Large intestine (tissue), 3 donors: ENCODE measurements at regions not wholly inside any gene's neighbourhood (a gene's known extent, or its start where the extent isn't known, plus 50 kb on each side); places are given as distances from the start of the nearest gene placed in this dataset.
"Not testable (repeated sequence)": the region's sequence is repeated elsewhere in the genome, so short reads cannot be mapped to it uniquely, and the experiment has no call there.

Source experiments
- DNase-seq, 2 donors: peaks; one replicate each; pipeline versions ENCODE4 v3.0.0 to v3.0.0-alpha.2; 2013
- H3K27ac ChIP-seq: one replicate; pipeline ENCODE4 v1.5.1; 2013; ENCODE audit warnings: low read length
- H3K27me3 ChIP-seq: 2 replicates; pipeline ENCODE4 v1.6.1; 2013; ENCODE audit warnings: low read length; ENCODE audit not compliant: control insufficient read depth, insufficient read depth
- H3K36me3 ChIP-seq: 2 replicates; pipeline ENCODE4 v1.6.1; 2013; ENCODE audit warnings: low read length; ENCODE audit not compliant: control insufficient read depth, insufficient read depth
- H3K4me1 ChIP-seq: one replicate; pipeline ENCODE4 v1.6.1; 2013; ENCODE audit warnings: low read length; ENCODE audit not compliant: control insufficient read depth, insufficient read depth
- H3K4me3 ChIP-seq: one replicate; pipeline ENCODE4 v1.5.1; 2013; ENCODE audit warnings: low read length
- H3K9me3 ChIP-seq: one replicate; pipeline ENCODE4 v1.6.1; 2013; ENCODE audit warnings: mild to moderate bottlenecking, low read depth, low read length, moderate library complexity; ENCODE audit not compliant: control insufficient read depth
- WGBS: methylation state at CpG from one replicate; pipeline ENCODE4 v1.1.5; 2013; ENCODE audit warnings: low lambda C conversion rate; ENCODE audit not compliant: insufficient coverage; 5-methylcytosine and 5-hydroxymethylcytosine counted together

DNA sequence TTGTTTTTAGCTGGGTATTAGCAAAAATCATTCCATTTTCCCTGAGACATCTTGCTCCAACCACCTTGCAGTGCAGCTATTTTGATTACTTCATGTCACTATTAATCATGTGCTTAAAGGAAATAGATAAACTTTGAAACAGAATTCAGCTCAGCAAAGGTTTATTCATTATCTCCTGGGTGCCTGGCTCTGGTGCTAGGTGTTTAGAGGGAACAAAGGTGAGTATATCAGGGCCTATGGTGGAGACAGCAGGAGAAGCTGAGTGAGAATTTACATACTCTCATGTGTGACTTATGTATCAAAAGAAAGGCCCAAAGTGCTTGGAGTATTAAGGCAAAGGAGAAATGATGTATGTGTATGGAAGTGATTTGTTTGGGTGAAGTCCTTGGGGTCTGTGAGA is 63.8 kb upstream of the BMP2 start:
- H3K4me3 ChIP-seq: no peak overlapping the region
- DNase-seq: peak in 1 of 2 donors; percentile 84

DNA sequence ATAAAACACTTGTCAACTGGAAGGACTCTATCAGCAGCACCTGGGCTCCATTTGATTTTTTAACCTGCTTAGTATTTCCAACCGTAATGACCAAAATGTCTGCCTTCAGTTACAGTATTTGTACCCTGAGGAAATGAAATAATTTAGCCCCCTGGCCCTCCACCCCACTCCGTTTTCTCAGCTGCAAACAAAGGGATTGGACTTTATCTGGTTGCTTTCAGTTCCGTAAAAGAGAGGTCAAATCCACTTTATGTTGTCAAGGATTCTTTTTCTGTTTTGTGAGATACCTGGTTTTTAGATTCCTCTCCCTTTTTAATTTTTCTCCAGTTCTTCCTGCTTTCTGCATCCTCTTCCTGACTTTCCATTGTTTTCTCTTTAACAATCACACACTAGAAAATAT is 64.4 kb upstream of the BMP2 start:
- Histone ChIP-seq H3K27ac (peak overlapping the region; percentile 96), H3K4me3 (no peak overlapping the region), H3K4me1 (peaks cover 76% of the 10 kb centered on the region), H3K27me3 (no peaks in the 10 kb centered on the region), H3K36me3 (no peaks in the 10 kb centered on the region), H3K9me3 (no peaks in the 10 kb centered on the region)
- DNase-seq: no peak
- 60% methylated on average over 1 of the region's 3 CpGs for WGBS

More for the DNA sequence above, 63.8 kb upstream of the BMP2 start:
- Histone ChIP-seq H3K9me3 (no peaks in the 10 kb centered on the region), H3K4me1 (peaks cover 76% of the 10 kb centered on the region), H3K27ac (peak overlapping the region; percentile 96), H3K27me3 (no peaks in the 10 kb centered on the region), H3K36me3 (no peaks in the 10 kb centered on the region)

DNA sequence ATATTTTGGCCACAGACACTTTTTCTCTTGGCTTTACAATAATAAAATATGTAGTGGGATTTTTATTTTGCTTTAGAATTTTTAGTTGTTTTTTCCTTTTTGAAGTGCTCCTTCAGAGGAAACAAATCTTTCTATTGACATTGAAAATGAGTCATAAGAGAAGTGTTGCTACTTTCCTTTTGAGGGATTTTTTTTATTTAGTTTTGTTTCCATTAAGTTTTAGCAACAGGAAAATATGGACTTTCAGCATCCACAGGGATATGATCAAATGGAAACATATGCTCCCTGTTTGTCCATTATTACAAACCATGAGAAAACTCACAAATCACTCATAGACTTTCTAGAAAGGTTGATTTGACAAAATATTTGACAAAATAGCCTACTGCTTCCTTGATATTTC is 65.3 kb upstream of the BMP2 start:
- no peaks in the 10 kb centered on the region for H3K9me3 ChIP-seq
- no peak for DNase-seq
- peak overlapping the region; percentile 96 for H3K27ac ChIP-seq
- H3K4me3 ChIP-seq: no peak overlapping the region
- H3K27me3 ChIP-seq: no peaks in the 10 kb centered on the region
- H3K36me3 ChIP-seq: no peaks in the 10 kb centered on the region
- peaks cover 76% of the 10 kb centered on the region for H3K4me1 ChIP-seq

DNA sequence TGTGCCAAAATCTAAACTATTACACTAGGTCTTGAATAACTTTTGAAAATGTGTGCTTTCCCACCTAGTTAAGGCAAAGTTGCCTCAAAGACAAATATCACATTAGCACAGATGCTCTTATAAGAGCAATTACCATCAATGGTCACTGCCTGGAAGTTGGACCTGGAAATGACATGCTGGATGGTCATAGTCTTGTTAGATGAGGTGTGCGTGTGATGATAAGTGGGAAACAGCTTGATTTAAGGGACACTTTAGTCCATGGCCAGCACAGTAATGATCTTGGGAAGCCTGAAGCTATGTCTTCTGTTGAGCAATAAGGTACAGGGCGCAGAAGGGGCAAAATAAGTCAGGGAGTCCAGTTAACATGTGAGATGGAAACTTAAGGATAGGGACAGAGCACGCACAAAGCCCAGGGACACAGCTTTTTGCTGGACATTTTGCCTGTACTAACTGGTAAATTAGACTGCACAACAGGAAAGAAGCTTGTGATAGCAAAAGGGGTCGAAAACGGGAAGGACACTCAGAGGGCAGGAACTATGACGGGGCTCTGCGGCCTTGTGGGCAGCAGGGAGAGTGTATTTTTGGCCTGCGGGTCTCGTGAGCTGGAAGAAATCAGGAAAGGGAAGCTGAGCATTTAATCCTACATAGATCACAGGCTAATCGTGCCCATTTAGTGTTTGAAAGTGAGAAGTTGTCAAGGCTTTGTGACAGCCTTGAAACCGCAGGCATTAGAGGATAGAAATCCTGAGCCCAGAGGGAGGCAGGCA is 66.7 kb upstream of the BMP2 start:
- H3K9me3 ChIP-seq: no peaks in the 10 kb centered on the region
- H3K4me1 ChIP-seq: peaks cover 62% of the 10 kb centered on the region
- H3K4me3 ChIP-seq: no peak overlapping the region
- DNase-seq: no peak
- H3K27me3 ChIP-seq: no peaks in the 10 kb centered on the region
- H3K27ac ChIP-seq: peak overlapping the region; percentile 96
- no peaks in the 10 kb centered on the region for H3K36me3 ChIP-seq
- WGBS: 93% methylated on average over 2 of the region's 11 CpGs

DNA sequence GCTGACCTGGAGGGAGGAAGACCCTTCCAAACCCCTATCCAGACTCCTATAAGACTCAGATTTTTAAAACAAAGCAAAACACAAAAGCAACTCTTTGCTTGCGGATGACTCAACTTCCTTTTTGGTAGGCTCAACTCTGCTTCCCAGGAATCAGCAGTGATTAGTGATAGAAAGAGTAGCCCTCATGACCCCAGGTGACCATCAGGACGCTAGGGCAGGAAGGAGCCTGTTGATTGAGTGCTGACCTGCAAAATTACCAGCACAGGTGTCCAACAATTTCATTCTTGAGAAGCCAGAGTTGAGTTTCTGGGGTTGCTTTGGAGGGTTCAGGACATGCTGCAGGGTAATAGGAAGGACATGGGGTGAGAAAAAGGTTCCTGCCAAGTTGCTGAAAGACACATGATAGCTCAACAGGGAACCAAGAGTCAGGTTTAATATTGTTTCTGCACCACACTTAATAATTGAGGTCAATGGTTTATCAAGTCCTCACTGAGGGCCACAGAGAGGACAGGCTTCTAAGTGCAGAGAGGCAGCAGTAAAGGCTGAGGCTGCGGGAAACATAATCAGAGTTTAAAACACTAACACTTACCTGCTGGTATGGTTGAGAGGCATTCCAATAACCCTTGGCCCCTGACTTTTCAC is 67.4 kb upstream of the BMP2 start:
- no peak for DNase-seq
- Histone ChIP-seq H3K4me3 (no peak overlapping the region), H3K4me1 (peaks cover 55% of the 10 kb centered on the region), H3K36me3 (no peaks in the 10 kb centered on the region), H3K27ac (peak overlapping the region; percentile 19), H3K9me3 (no peaks in the 10 kb centered on the region), H3K27me3 (no peaks in the 10 kb centered on the region)
- WGBS: no CpG with 5 or more reads among the region's 3 CpGs

DNA sequence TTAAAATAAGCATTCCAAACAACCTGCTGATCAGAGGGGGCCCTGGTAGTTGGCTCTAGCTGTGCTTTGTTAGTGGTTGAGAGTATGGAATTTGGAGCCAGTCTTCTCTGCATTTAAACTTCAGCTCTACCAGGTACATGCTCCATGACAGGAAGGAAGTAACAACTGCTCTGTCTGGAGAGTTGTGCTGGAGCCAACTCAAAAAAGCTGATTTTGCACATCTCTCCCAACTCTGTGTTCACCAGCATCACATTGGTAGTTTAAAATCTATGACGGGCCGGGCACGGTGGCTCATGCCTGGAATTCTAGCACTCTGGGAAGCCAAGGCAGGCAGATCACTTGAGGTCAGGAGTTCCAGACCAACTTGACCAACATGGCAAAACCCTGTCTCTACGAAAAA is 68.8 kb upstream of the BMP2 start:
- no peaks in the 10 kb centered on the region for H3K9me3 ChIP-seq
- peak overlapping the region; percentile 76 for H3K27ac ChIP-seq
- H3K27me3 ChIP-seq: no peaks in the 10 kb centered on the region
- H3K4me3 ChIP-seq: no peak overlapping the region
- peaks cover 45% of the 10 kb centered on the region for H3K4me1 ChIP-seq
- WGBS: no CpG with 5 or more reads among the region's 4 CpGs
- no peak for DNase-seq
- no peaks in the 10 kb centered on the region for H3K36me3 ChIP-seq

DNA sequence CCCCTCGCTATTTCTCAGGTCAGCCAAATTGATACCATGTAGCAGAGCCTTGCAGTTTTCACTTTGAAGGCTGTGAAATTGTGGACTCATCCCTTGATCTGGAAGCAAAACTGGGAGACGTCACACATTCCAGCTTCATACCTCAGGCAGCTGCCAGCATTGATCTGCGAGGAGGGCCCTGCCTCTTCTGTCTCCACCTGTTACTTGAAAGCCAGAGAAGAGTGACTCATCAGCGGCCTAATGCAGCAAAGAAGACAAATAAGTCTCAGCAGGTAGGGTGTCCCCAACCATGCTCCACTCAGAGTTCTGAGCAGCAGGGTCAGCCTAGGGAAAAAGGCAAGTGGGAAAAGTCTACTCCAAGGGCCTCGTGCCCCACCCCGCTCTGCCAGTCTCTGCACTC is 69.4 kb upstream of the BMP2 start:
- H3K36me3 ChIP-seq: no peaks in the 10 kb centered on the region
- H3K27ac ChIP-seq: peak overlapping the region; percentile 76
- H3K4me1 ChIP-seq: peaks cover 43% of the 10 kb centered on the region
- H3K27me3 ChIP-seq: no peaks in the 10 kb centered on the region
- WGBS: 100% methylated on average over 1 of the region's 6 CpGs
- no peak overlapping the region for H3K4me3 ChIP-seq
- peak; percentile 75 to 86 for DNase-seq
- H3K9me3 ChIP-seq: no peaks in the 10 kb centered on the region

DNA sequence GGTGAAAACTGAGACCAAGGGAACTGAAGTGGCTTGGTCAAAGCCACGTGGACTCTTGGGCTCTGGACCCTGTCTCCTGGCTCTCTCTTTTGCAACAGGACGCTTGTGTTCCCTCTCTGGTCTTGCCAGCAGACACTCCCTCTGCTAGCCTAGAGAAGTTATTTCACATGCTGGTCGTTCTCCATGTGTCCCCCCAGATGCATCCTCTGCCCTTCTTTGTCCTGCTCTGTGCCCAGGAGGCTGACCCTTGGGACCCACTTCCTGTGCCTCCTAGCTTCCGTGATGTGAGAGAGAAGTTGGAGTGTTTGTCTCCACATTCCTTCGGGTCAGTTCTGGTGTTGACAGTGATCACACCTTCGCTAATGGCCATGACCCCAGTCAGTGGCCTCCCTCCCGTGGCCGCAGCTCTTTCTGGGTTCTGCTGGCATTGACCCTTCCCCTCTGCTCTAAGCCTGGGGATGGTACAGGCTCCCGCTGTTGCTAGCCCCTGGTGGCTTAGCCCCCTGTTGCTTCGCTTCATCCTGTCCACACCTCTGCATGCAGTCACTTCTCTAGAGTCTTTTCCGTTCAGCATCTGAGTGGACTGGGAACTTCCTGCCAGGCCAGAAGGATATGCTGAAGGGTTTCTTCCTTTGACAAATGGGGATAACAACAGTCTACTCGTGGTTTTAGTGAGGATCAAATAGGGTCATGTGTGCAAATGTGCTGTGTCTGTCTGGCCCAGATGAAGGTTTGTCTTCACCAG is 70.1 kb upstream of the BMP2 start:
- WGBS: no CpG with 5 or more reads among the region's 12 CpGs
- Histone ChIP-seq H3K36me3 (no peaks in the 10 kb centered on the region), H3K9me3 (no peaks in the 10 kb centered on the region), H3K27me3 (no peaks in the 10 kb centered on the region), H3K4me1 (peaks cover 43% of the 10 kb centered on the region), H3K27ac (peak overlapping the region; percentile 76), H3K4me3 (no peak overlapping the region)
- DNase-seq: no peak

DNA sequence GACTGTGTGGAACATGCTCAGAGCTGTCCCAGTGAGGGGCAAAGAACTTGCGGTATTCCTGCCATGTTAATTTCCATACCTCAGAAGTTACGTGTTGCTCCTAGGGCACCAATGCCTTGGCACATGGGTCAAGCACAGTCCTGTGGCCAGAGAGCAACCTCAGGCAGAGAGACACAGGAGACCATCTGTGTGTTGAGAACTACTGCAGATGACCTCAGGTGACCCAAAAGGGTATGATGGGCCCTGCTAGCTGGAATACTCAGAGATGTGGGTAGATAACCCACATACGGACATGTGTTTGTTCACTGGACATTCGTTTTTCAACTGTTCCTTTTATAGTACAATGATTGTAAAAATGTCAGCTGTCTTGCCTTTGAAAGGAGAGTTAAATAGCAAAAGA is 71.5 kb upstream of the BMP2 start:
- DNase-seq: no peak
- Histone ChIP-seq H3K9me3 (no peaks in the 10 kb centered on the region), H3K27me3 (no peaks in the 10 kb centered on the region), H3K36me3 (no peaks in the 10 kb centered on the region), H3K27ac (no peak overlapping the region), H3K4me1 (peaks cover 43% of the 10 kb centered on the region), H3K4me3 (no peak overlapping the region)
- no CpG with 5 or more reads among the region's 4 CpGs for WGBS

DNA sequence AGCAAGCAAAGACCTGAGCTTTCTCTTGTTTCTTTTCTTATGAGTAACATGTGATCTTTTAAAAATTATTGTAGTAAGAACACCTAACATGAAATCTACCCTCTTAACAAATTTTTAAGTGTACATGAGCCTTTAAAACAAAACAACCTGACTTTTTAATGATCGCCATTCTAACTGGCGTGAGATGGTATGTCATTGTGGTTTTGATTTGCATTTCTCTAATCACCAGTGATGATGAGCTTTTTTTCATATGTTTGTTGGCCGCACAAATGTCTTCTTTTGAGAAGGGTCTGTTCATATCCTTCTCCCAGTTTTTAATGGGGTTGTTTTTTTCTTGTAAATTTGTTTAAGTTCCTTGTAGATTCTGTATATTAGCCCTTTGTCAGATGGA is 73.7 kb upstream of the BMP2 start:
- not testable (repeated sequence) for H3K36me3 ChIP-seq, H3K27ac ChIP-seq, H3K4me3 ChIP-seq, DNase-seq, H3K9me3 ChIP-seq, H3K27me3 ChIP-seq
- WGBS: no CpG with 5 or more reads among the region's 3 CpGs
- peaks cover 38% of the 10 kb centered on the region for H3K4me1 ChIP-seq
